Neural cell (in vitro differentiated cells): ENCODE measurements at regions not wholly inside any gene's neighbourhood (a gene's known extent, or its start where the extent isn't known, plus 50 kb on each side); places are given as distances from the start of the nearest gene placed in this dataset.

ENCODE experiments used
- H2AFZ ChIP-seq: fragments of 200-600, 300-800 bp; sonication (generic), shearing (Covaris generic); 2 replicates; pipeline ENCODE4 v1.6.0; 2014; ENCODE audit warnings: low read depth, mild to moderate bottlenecking, antibody characterized with exemption, low read length, moderate library complexity
- H3F3A ChIP-seq: fragments of 200-600 bp; shearing (Covaris generic); 2 replicates; pipeline ENCODE4 v1.6.1; 2016; ENCODE audit warnings: mild to moderate bottlenecking, moderate library complexity, mixed read lengths, antibody characterized with exemption, low read length; ENCODE audit not compliant: insufficient read depth, poor library complexity, severe bottlenecking
- H3K27ac ChIP-seq: fragments of 200-600, 300-800 bp; sonication (generic), shearing (Covaris generic); 2 replicates; pipeline ENCODE4 v1.5.1; 2014; ENCODE audit warnings: mild to moderate bottlenecking, low read length, moderate library complexity
- H3K27me3 ChIP-seq: fragments of 300-800, 200-600 bp; sonication (generic), shearing (Covaris generic); 2 replicates; pipeline ENCODE4 v1.6.0; 2014; ENCODE audit warnings: mild to moderate bottlenecking, low read depth, low read length, moderate library complexity; ENCODE audit not compliant: insufficient read depth
- H3K36me3 ChIP-seq: fragments of 300-800, 200-600 bp; sonication (generic), shearing (Covaris generic); 2 replicates; pipeline ENCODE4 v1.5.1; 2014; ENCODE audit warnings: mild to moderate bottlenecking, antibody characterized with exemption, low read length, moderate library complexity; ENCODE audit not compliant: insufficient read depth
- H3K4me2 ChIP-seq: fragments of 300-800, 200-600 bp; sonication (generic), shearing (Covaris generic); 2 replicates; pipeline ENCODE4 v1.6.0; 2014; ENCODE audit warnings: mild to moderate bottlenecking, low read length
- H3K4me3 ChIP-seq: fragments of 300-800, 200-600 bp; sonication (generic), shearing (Covaris generic); 2 replicates; pipeline ENCODE4 v1.5.1; 2014; ENCODE audit warnings: mild to moderate bottlenecking, low read length, moderate library complexity
- H3K79me2 ChIP-seq: fragments of 200-600 bp; shearing (Covaris generic); replicated peaks from 2 replicates; pipeline ENCODE4 v1.6.0; 2014; ENCODE audit warnings: mild to moderate bottlenecking, low read length, moderate library complexity; ENCODE audit not compliant: insufficient read depth
- H3K9ac ChIP-seq: fragments of 300-800, 200-600 bp; sonication (generic), shearing (Covaris generic); 2 replicates; pipeline ENCODE4 v1.6.1; 2016; ENCODE audit warnings: mild to moderate bottlenecking, low read length, mixed read lengths
- H3K9me2 ChIP-seq: fragments of 200-600 bp; shearing (Covaris generic); 2 replicates; pipeline ENCODE4 v1.6.1; 2016; ENCODE audit warnings: mild to moderate bottlenecking, low read length, mixed read lengths; ENCODE audit not compliant: insufficient read depth
- H3K9me3 ChIP-seq: fragments of 200-600, 300-800 bp; sonication (generic), shearing (Covaris generic); 2 replicates; pipeline ENCODE4 v1.6.1; 2016; ENCODE audit warnings: mild to moderate bottlenecking, mixed run types, low read length, moderate library complexity, mixed read lengths
- H4K20me1 ChIP-seq: fragments of 200-600 bp; shearing (Covaris generic); 2 replicates; pipeline ENCODE4 v1.6.1; 2016; ENCODE audit warnings: mild to moderate bottlenecking, mixed run types; ENCODE audit not compliant: insufficient read depth
- EP300 ChIP-seq: fragments of 450-650 bp; conservative IDR thresholded peaks from 2 replicates; pipeline ENCODE4 v1.6.1; 2014; ENCODE audit warnings: antibody characterized with exemption, mild to moderate bottlenecking, moderate library complexity; ENCODE audit not compliant: poor library complexity, severe bottlenecking
- EZH2 ChIP-seq: fragments of 200-600, 300-800 bp; shearing (Covaris generic), sonication (generic); IDR thresholded peaks from 2 replicates; pipeline ENCODE4 v1.6.1; 2014; ENCODE audit warnings: antibody characterized with exemption, low read length, borderline replicate concordance, mild to moderate bottlenecking; ENCODE audit not compliant: insufficient read depth, poor library complexity, severe bottlenecking
- MXI1 ChIP-seq: fragments of 450-650 bp; conservative IDR thresholded peaks from 2 replicates; pipeline ENCODE4 v1.6.1; 2014; ENCODE audit warnings: antibody characterized with exemption, mild to moderate bottlenecking; ENCODE audit not compliant: poor library complexity, severe bottlenecking
- POLR2AphosphoS5 ChIP-seq: IDR thresholded peaks from 2 replicates; pipeline ENCODE4 v1.6.1; 2012
- RAD21 ChIP-seq: fragments of 450-650 bp; conservative IDR thresholded peaks from 2 replicates; pipeline ENCODE4 v1.6.1; 2014; ENCODE audit warnings: antibody characterized with exemption, mild to moderate bottlenecking, moderate library complexity
- SMC3 ChIP-seq: fragments of 450-650 bp; conservative IDR thresholded peaks from 2 replicates; pipeline ENCODE4 v1.6.1; 2014; ENCODE audit warnings: antibody characterized with exemption, mild to moderate bottlenecking, moderate library complexity; ENCODE audit not compliant: poor library complexity
- TAF1 ChIP-seq: IDR thresholded peaks from 2 replicates; pipeline ENCODE4 v1.6.1; 2012; ENCODE audit warnings: low read depth
- TF ChIP-seq, protein P1 (sequence below): IDR thresholded peaks from 2 replicates; pipeline ENCODE4 v1.6.1; 2012; ENCODE audit warnings: borderline replicate concordance
- TF ChIP-seq, protein P2 (sequence below): fragments of 450-650 bp; IDR thresholded peaks from 2 replicates; pipeline ENCODE4 v1.5.1; 2014; ENCODE audit warnings: antibody characterized with exemption, mild to moderate bottlenecking, moderate library complexity; ENCODE audit not compliant: poor library complexity, severe bottlenecking

DNA sequence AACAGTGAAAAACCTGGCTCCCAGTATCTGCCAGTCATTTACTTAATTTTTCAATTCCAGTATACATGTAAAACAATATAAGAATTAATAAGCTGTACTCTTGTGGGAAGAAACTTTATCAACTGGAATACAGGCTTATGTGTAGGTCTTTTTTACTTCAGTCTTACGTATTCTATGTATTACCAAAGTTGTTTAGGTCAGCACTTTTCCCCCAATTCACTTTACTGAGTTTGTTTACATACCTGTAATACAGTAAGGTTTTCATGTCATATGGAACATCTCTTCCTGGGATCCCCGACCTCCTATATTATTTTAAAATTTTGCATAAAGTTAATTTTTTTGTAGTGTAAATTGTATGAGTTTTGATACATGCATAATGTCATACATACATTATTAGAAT lies 181.8 kb upstream of the OLFM3 start:
- Histone ChIP-seq H4K20me1 (no peaks in the 10 kb centered on the region), H3K9me3 (no peaks in the 10 kb centered on the region), H2AFZ (no peak overlapping the region), H3F3A (no peaks in the 10 kb centered on the region), H3K79me2 (no peaks in the 10 kb centered on the region), H3K36me3 (no peaks in the 10 kb centered on the region), H3K27ac (no peak overlapping the region), H3K27me3 (no peaks in the 10 kb centered on the region), H3K4me2 (no peak overlapping the region), H3K9ac (no peak overlapping the region), H3K9me2 (no peaks in the 10 kb centered on the region), H3K4me3 (no peak overlapping the region)
- TF ChIP-seq RAD21 (no peak), MXI1 (no peak), SMC3 (no peak), EZH2 (no peak), TAF1 (no peak), EP300 (no peak), POLR2AphosphoS5 (no peak)
- TF ChIP-seq, protein P1, sequence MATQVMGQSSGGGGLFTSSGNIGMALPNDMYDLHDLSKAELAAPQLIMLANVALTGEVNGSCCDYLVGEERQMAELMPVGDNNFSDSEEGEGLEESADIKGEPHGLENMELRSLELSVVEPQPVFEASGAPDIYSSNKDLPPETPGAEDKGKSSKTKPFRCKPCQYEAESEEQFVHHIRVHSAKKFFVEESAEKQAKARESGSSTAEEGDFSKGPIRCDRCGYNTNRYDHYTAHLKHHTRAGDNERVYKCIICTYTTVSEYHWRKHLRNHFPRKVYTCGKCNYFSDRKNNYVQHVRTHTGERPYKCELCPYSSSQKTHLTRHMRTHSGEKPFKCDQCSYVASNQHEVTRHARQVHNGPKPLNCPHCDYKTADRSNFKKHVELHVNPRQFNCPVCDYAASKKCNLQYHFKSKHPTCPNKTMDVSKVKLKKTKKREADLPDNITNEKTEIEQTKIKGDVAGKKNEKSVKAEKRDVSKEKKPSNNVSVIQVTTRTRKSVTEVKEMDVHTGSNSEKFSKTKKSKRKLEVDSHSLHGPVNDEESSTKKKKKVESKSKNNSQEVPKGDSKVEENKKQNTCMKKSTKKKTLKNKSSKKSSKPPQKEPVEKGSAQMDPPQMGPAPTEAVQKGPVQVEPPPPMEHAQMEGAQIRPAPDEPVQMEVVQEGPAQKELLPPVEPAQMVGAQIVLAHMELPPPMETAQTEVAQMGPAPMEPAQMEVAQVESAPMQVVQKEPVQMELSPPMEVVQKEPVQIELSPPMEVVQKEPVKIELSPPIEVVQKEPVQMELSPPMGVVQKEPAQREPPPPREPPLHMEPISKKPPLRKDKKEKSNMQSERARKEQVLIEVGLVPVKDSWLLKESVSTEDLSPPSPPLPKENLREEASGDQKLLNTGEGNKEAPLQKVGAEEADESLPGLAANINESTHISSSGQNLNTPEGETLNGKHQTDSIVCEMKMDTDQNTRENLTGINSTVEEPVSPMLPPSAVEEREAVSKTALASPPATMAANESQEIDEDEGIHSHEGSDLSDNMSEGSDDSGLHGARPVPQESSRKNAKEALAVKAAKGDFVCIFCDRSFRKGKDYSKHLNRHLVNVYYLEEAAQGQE: no peak
- TF ChIP-seq, protein P2, sequence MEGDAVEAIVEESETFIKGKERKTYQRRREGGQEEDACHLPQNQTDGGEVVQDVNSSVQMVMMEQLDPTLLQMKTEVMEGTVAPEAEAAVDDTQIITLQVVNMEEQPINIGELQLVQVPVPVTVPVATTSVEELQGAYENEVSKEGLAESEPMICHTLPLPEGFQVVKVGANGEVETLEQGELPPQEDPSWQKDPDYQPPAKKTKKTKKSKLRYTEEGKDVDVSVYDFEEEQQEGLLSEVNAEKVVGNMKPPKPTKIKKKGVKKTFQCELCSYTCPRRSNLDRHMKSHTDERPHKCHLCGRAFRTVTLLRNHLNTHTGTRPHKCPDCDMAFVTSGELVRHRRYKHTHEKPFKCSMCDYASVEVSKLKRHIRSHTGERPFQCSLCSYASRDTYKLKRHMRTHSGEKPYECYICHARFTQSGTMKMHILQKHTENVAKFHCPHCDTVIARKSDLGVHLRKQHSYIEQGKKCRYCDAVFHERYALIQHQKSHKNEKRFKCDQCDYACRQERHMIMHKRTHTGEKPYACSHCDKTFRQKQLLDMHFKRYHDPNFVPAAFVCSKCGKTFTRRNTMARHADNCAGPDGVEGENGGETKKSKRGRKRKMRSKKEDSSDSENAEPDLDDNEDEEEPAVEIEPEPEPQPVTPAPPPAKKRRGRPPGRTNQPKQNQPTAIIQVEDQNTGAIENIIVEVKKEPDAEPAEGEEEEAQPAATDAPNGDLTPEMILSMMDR: no peak

DNA sequence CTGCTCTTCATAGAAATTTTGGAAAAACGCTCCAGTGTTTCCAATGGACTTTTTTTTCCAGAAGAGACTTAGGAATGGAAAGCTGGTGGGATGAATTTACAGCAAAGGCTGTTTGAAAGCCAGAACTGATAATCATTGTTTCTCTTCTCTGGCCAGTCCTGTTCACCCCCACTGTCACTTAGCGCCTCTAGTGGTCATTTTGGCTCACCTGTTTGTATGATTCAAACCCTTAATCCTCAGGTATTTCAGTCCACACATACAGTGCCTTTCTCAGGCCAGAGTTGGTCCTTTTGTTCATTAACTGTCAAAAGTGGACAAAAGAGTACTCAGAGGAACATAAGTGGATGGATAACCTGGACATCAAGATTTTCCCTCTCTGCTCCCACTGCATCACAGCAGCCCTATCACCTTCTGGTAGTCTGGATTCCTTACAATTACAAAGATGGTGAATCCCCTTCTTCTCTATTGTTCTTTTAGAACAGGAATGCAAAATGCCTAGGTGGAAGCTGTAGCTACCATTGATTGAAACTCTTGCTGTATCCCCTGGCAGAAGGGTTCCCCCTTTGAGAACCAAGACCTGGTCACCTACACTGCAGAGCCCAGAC lies 177.6 kb upstream of the OLFM3 start:
- H4K20me1 ChIP-seq: no peaks in the 10 kb centered on the region
- no peak overlapping the region for H3K4me2 ChIP-seq
- H3F3A ChIP-seq: no peaks in the 10 kb centered on the region
- H3K79me2 ChIP-seq: no peaks in the 10 kb centered on the region
- no peaks in the 10 kb centered on the region for H3K36me3 ChIP-seq
- H3K27ac ChIP-seq: no peak overlapping the region
- H3K9me3 ChIP-seq: no peaks in the 10 kb centered on the region
- H3K9ac ChIP-seq: no peak overlapping the region
- no peak overlapping the region for H2AFZ ChIP-seq
- no peaks in the 10 kb centered on the region for H3K27me3 ChIP-seq
- TF ChIP-seq, protein P1: no peak
- TF ChIP-seq SMC3 (no peak), EP300 (no peak), EZH2 (no peak), POLR2AphosphoS5 (no peak), MXI1 (no peak), TAF1 (no peak), RAD21 (no peak)
- TF ChIP-seq, protein P2: no peak
- no peaks in the 10 kb centered on the region for H3K9me2 ChIP-seq
- no peak overlapping the region for H3K4me3 ChIP-seq
